ENCODE measurements at regions not wholly inside any gene's neighbourhood (a gene's known extent, or its start where the extent isn't known, plus 50 kb on each side); places are given as distances from the start of the nearest gene placed in this dataset.

GRCh38 chr18:6520901-6521300, 106.2 kb upstream of the L3MBTL4 start:
- POLR2A ChIA-PET = no interaction called here

GRCh38 chr18:6521803-6522418, 107.2 kb upstream of the L3MBTL4 start:
- CTCF ChIA-PET = interaction anchor here (0.6 to 3.0 kb wide), 4 partner anchors 8 to 646 kb away, joined by 3 to 16 read pairs (median 5); no protein-coding TSS in a partner anchor
- TF ChIP-seq EZH2 (IDR thresholded peaks at IDR 0.05; ENCODE audit: borderline replicate concordance, insufficient read depth, low read depth, low read length, poor library complexity, severe bottlenecking) (no peak), CTCF (IDR thresholded peaks at IDR 0.05) (peak; percentile 69)
- ATAC-seq (ENCODE audit: low read depth) = no peak

More at GRCh38 chr18:6520901-6521300, 106.2 kb upstream of the L3MBTL4 start:
- H4K20me1 ChIP-seq (ENCODE audit: control insufficient read depth, insufficient read depth, low read length, poor library complexity, severe bottlenecking) = no peaks in the 10 kb centered on the region
- H3K27me3 ChIP-seq (replicated peaks in 1 of 4; ENCODE audit: control extremely low read depth in 1 of 4, control insufficient read depth in 3 of 4, insufficient read depth in 4 of 4, low read length in 3 of 4) = no peaks in the 10 kb centered on the region
- H3K4me1 ChIP-seq (ENCODE audit: control insufficient read depth in 2 of 2, insufficient read depth in 2 of 2, low read length in 2 of 2) = no peaks in the 10 kb centered on the region
- intact Hi-C loops (cut with micrococcal nuclease) = no loop called here
- no peaks in the 10 kb centered on the region for H3K79me2 ChIP-seq (ENCODE audit: control insufficient read depth, insufficient read depth, low read length)
- H3K9me3 ChIP-seq (ENCODE audit: control extremely low read depth in 1 of 3, control insufficient read depth in 2 of 3, insufficient read depth in 1 of 3, low read length in 2 of 3) = no peaks in the 10 kb centered on the region
- CTCF ChIA-PET = interaction anchor here (1.3 to 3.0 kb wide), 2 partner anchors 642 to 645 kb away, joined by 3 to 16 read pairs; no protein-coding TSS in a partner anchor
- H3K27me3 Mint-ChIP-seq = peaks cover 4% of the 10 kb centered on the region
- no peak overlapping the region for H2AFZ ChIP-seq (ENCODE audit: insufficient read depth, low read depth, low read length, poor library complexity, severe bottlenecking)
- H3K4me3 Mint-ChIP-seq = no peak overlapping the region
- TF ChIP-seq CTCF (IDR thresholded peaks at IDR 0.05) = no peak
- TF ChIP-seq EZH2 (IDR thresholded peaks at IDR 0.05; ENCODE audit: borderline replicate concordance, insufficient read depth, low read depth, low read length, poor library complexity, severe bottlenecking) = no peak
- DNase-seq (no peak), ATAC-seq (ENCODE audit: low read depth) (no peak)
- no peak overlapping the region for H3K4me2 ChIP-seq (replicated peaks; ENCODE audit: low read depth, low read length, poor library complexity, severe bottlenecking)
- no peak overlapping the region for H3K27ac ChIP-seq (ENCODE audit: low read length in 2 of 2)
- peaks cover 3% of the 10 kb centered on the region for H3K9me3 Mint-ChIP-seq (ENCODE audit: insufficient read depth)
- H3K36me3 ChIP-seq (replicated peaks in 1 of 2; ENCODE audit: control extremely low read depth in 1 of 2, control insufficient read depth in 1 of 2, extremely low read depth in 1 of 2, insufficient read depth in 2 of 2, low read length in 1 of 2) = no peaks in the 10 kb centered on the region
- H3K27ac Mint-ChIP-seq = no peak overlapping the region
- H3K4me1 Mint-ChIP-seq = no peaks in the 10 kb centered on the region
- H3K9ac ChIP-seq (ENCODE audit: low read length) = no peak overlapping the region
- no peak overlapping the region for H3K4me3 ChIP-seq (ENCODE audit: control extremely low read depth in 1 of 5, extremely low read depth in 1 of 5, insufficient read depth in 1 of 5, low read depth in 2 of 5, low read length in 4 of 5)

More at GRCh38 chr18:6521803-6522418, 107.2 kb upstream of the L3MBTL4 start:
- Mint-ChIP-seq H3K27ac (no peak overlapping the region), H3K4me1 (no peaks in the 10 kb centered on the region), H3K27me3 (peaks cover 4% of the 10 kb centered on the region), H3K4me3 (no peak overlapping the region), H3K9me3 (ENCODE audit: insufficient read depth) (peaks cover 3% of the 10 kb centered on the region)
- H3K27me3 ChIP-seq (replicated peaks in 1 of 4; ENCODE audit: control extremely low read depth in 1 of 4, control insufficient read depth in 3 of 4, insufficient read depth in 4 of 4, low read length in 3 of 4) = no peaks in the 10 kb centered on the region
- no peaks in the 10 kb centered on the region for H3K36me3 ChIP-seq (replicated peaks in 1 of 2; ENCODE audit: control extremely low read depth in 1 of 2, control insufficient read depth in 1 of 2, extremely low read depth in 1 of 2, insufficient read depth in 2 of 2, low read length in 1 of 2)
- H3K9ac ChIP-seq (ENCODE audit: low read length) = no peak overlapping the region
- no peaks in the 10 kb centered on the region for H4K20me1 ChIP-seq (ENCODE audit: control insufficient read depth, insufficient read depth, low read length, poor library complexity, severe bottlenecking)
- intact Hi-C loops (cut with micrococcal nuclease) = no loop called here
- H2AFZ ChIP-seq (ENCODE audit: insufficient read depth, low read depth, low read length, poor library complexity, severe bottlenecking) = no peak overlapping the region
- no peaks in the 10 kb centered on the region for H3K9me3 ChIP-seq (ENCODE audit: control extremely low read depth in 1 of 3, control insufficient read depth in 2 of 3, insufficient read depth in 1 of 3, low read length in 2 of 3)
- no peak overlapping the region for H3K4me3 ChIP-seq (ENCODE audit: control extremely low read depth in 1 of 5, extremely low read depth in 1 of 5, insufficient read depth in 1 of 5, low read depth in 2 of 5, low read length in 4 of 5)
- DNase-seq = peak; percentile 35
- no peaks in the 10 kb centered on the region for H3K79me2 ChIP-seq (ENCODE audit: control insufficient read depth, insufficient read depth, low read length)
- H3K27ac ChIP-seq (ENCODE audit: low read length in 2 of 2) = no peak overlapping the region
- POLR2A ChIA-PET = no interaction called here
- no peaks in the 10 kb centered on the region for H3K4me1 ChIP-seq (ENCODE audit: control insufficient read depth in 2 of 2, insufficient read depth in 2 of 2, low read length in 2 of 2)
- H3K4me2 ChIP-seq (replicated peaks; ENCODE audit: low read depth, low read length, poor library complexity, severe bottlenecking) = no peak overlapping the region
- no CpG with 5 or more reads among the region's 1 CpG for WGBS (ENCODE audit: insufficient coverage)
